CD4-positive, alpha-beta T cell treated with Interleukin-2 at 100 ng/mL for 4 hours (primary cell): ENCODE measurements at regions not wholly inside any gene's neighbourhood (a gene's known extent, or its start where the extent isn't known, plus 50 kb on each side); places are given as distances from the start of the nearest gene placed in this dataset.

ENCODE experiments used
- DNase-seq: peaks from one replicate; pipeline ENCODE4 v3.0.0-alpha.2; 2020; ENCODE audit warnings: low spot score

DNA sequence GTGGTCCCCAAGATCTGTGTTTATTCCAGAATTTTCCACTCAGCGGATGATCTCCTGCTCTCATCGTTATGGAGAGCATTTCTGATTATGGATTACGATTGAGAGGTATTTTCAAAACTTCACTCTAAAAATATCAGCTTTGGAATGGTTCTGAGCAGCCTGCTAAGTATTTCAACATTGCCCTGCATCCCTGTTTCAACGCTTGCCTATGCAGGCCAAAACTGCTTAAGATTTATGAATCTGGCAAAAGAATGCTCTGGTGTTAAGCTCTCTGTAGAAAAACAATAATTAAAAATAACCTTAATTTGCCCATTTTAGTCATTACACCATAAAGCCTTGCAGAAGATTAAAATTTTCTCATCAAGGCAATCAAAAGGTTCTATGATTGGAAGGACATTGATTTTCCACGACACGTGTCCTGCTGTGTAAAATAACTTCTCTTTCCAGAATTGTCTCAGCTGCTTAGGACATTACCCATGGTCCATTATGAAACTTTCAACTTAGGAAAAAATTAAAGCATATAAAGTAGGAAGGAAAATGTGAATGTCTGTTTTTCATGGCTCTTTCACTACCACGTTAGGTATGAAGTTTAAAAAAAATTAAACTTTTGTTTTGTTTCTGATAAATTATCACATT lies 229.9 kb downstream of the ACKR3 start:
- no peak for DNase-seq

DNA sequence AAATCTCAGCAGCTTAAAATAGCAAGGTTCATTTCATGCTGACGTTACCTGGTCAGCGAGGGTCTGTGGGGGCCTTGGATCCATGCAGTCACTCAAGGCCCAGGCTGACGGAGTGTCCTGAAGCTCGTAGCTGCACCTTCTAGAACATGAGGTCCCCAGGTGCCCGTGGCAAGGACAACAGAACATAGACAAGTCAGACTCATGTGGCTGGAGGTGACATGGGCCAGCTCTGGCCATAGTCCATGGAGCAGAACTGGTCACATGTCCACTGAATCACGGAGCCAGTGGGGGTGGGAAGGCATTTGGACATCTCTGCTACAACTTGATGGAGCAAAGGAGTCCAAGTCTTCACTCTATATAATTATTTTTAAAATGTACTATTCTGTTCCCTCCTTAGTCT lies 233.2 kb downstream of the ACKR3 start:
- no peak for DNase-seq

DNA sequence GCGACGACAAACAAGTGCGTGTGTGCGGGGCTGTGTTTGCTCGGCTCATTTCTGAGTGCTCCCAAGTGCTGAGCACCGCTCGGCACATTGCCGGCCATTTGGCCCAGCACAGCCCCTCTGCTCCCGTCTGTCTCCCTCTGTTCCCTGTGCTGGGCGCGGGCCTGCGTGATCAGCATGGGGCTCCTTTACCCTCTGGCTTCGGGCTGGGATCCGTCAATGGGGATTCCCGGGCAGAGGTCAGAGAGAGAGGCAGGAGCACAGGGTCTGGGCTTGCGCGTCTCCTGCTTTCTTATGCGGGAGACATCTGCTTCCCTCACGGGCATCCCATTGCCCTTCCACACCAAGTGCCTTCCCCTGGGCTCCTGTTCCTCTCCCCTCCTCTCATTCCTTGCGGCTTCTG lies 234.0 kb downstream of the ACKR3 start:
- no peak for DNase-seq

DNA sequence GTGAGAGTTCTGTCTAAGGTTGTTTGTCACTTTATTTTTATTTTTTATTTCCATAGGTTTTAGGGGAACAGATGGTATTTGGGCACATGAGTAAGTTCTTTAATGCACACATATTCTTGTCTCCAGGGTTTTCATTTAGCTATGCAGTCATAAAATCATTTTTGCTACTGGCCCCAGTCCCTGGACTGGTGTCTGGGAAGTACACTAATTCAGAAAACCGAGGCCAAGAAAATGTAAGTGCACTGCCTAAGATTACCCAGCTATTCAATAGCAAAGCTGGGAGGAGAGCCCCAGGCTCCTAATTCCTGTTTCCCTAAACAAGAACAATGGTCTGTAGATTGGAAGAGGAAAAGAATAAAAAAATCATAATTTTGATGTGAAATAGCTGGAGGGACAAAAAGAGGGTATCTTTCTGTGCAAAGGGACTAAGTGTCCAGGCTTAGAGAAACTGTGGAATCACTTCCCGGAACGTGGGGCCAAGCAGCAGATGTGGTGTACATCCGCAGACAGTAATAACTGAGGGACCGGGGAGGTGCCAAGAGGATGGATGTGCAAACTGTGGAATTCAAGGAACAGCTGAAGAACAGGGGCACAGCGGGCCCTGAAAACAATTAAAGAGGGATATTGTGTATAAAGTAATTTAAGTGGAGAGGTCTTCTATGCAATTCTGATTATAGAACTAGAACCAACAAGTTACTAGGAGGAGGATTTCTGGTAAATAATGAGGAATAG lies 236.3 kb downstream of the ACKR3 start:
- DNase-seq: no peak

DNA sequence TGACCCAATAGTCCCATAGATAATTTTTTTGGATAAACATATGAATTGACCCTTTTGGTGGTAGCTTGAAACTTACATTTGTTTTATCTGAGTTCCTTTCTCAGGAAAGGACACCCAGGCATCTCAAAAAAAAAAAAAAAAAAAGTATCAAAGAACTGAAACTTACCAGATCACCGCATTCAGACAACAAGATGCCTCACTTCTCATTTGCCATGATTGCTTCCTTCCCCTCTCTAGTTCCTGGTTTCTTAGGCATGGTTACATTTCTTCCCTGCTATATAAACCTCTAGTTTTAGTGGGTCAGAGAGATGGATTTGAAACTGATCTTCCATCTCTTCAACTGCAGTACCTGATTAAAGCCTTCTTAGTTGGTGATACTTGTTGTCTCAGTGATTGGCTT lies 240.1 kb downstream of the ACKR3 start:
- DNase-seq: no peak

DNA sequence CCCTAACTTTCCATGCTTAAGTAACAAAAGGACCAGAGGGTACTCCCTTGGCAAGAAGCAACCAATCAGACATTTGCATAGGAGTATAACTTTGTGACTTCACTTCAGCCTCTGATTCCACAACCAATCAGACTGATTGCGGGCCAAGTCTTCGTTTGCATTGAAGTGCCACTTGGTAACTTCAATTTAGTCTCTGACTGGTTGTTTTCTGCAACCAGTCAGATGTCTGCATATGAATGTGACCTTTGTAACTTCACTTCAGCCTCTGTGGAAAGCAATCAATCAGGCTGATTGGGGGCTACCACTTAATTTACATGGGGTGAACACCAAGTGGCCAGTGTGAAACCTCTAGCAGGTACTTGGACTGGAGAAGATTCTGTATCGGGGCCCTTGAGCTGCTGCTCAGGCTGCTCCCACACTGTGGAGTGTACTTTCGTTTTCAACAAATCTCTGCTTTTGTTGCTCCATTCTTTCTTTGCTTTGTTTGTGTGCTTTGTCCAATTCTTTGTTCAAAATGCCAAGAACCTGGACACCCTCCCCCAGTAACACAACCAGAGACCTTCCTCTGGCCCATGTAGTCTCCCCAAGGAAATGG lies 241.5 kb downstream of the ACKR3 start:
- DNase-seq: no peak

DNA sequence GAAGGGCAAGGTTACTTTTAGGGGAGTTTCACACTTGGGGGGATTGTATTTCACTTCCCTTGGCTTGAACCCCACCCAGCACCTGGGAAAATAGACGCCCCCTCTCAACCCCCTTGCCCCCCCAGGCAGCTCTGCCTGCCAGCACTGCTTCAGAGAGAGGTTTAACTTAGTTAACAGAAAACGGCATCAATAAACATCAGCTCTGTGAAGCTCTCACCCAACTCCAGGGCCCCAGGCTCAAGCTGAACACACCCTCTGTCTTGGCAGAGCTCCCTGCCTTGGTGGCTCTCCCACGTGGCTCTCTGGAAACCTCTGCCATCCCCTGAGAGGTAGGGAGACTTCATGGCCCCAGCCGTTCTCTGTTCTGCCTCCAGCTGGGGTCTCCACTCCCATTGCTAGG lies 244.1 kb downstream of the ACKR3 start:
- DNase-seq: no peak

DNA sequence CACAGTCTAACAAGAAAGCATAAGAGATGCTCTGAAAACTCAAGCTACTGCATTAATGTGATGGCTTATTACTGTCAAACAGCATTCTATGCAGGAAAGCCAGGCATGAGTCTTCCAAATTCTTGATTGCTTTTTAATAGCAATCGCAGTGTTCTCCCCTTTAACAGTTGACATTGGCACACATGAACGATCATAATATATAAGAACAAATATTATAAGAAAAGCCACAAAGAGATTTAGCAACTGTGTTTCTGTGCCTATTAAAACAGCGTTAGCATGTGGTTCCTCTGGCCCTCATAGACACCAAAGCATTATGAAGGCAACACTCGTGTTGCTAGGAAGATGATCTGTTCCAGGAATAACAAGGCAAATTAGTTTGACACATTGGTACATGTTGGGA lies 245.0 kb downstream of the ACKR3 start:
- DNase-seq: no peak

DNA sequence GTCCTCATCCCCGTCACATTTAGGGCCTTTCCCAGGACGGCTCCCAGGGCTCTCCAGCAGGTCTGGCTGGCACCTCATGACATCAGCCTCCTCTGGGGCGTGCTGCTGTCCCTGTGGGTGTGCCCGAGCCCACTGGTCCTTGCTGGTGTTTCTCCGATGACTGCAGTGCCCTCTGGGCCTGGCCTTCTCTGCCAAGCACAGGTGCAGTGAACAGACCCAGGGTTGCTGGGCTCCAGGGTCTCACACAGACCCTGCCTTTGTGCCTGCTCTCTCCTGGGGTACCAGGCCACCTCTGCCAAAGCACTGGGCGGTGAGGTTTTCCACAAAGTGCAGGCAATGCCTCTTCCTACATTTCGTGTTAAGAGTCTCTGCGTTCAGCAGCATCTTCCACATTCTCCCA lies 246.1 kb downstream of the ACKR3 start:
- no peak for DNase-seq

DNA sequence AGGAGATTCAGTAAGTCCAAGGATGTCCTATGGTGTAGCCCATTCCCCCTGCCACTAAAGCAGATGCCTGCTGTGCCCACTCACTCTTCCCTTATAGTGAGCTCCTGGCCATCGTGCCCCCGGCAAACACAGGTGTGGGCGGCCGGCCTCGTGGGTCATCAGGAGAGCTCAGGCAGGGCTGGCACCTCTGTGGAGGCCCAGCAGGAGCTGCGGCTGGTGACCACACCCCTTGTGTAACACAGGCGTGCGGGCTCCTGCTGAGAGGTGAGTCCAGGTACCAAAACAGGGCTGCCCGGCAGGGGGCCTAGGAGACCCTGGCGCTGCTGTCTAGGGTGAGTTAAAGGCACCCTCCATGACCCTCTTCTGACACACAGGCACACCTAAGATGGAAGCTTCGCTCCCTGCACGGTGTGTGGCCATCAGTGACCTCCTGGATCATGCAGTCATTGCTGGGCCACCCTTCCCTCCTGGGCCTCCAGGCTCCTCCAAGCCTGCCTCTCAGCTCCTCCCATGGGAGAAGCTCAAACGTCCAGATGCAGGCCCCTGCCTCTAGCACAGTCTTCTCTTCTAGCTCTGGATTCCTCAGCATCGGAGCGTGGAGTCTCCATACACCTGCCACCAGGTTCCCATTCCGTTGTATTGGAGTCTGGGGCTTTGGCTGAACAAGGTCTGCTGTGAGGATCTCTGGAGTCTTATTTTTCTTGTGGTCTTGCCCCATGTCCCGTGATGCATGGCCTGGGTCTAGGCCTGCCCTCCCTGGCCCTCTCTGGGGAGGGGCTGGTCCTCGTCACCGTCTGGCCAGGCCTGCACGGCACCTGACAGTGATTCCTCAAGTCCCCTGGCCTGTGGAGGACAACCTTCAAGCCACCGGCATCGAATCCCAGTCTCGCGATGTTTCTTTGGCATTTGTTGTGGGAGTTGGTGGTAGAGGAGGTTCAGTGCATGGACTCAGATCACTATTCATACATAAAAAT lies 246.9 kb downstream of the ACKR3 start:
- DNase-seq: no peak

DNA sequence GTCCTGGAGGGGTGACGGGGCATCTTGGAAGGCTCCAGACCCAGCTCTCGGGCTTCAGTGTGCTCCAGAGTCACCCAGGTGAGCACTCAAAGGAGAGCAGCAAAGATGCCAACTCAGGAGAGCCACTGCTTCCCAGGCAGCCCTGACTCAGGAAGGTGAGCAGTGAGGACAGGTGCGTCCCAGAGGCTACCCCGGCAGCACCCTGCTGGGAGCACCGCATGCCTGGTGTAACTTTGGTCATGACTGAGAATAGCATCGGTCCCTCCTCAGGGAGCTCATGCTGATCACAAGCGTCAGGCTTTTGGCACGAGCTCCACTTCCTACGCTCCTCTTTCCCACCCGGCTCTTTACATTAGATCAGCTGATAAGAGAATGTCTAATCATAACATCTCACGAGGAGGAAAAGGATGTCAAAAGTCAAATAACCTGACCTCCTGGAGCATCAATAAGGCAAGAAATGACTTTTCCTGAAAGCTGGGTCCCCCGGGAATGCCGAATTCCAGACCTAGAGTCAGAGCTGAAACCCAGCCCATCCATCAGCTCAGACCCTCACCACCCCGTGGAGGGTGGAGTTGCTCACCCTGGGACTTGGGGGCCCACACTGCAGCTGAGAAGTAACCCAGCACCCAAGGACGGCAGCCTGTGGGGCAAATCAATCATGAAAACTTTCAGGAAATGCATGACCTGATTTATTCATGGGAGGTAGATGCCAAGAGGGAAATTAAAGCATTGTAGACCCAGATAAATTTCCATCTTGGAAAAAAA lies 248.8 kb downstream of the ACKR3 start:
- no peak for DNase-seq

DNA sequence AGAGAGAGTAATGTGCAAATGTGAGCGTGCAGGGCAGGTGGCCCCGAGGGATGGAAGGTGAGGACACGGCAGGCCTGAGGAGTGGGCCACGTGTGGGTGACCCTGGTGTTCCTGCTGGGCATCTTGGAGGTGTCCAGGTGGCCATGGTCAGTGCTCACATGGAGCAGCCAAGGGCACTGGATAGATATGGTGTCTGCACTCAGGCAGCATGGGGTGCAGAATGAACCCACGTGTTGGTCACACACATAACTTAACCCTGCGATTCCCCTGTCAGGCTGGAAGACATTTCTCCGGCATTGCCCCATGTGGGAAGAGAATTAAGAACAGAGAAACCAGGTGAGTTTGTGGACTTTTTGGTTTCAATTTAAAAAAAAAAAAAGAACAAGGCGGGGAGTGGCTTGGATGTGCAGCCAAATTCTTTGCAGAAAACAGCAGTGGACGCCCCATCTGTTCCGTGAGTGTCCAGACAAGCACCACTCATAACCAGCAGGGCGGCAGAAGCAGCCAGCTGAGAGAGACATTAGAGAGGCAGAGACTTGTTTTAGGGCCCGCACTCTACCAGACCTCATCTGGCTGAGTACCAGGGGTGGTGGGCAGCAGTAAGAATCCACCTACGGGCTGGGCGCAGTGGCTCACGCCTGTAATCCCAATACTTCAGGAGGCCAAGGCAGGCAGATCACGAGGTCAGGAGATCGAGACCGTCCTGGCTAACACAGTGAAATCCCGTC lies 249.8 kb downstream of the ACKR3 start:
- no peak for DNase-seq

DNA sequence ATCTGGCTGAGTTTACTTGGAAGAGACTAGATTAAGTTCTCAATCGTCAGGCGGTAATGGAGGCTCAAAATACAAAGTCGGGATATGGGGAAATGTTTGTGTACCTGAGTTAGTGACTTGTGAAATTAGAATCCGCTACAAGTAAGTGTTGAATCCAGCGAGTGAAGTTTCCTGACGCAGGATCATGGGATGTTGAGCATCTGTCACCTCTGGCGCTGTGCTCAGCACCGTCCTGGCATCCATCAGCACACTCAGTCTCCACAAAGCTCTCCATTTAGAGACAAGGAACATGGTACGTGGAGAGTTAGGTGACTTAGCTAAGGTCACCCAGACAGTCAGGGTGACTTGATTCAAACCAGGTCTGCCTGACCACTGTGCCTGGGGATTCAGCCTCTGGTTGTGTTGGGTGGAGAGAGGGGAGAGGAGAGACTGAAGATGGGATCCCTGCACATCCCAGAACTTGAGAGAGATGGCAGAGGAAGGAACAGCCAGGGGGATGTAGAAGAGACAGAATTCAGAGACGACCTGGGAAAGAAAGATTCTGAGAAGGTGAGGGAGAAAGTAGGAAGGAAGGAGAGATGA lies 251.2 kb downstream of the ACKR3 start:
- no peak for DNase-seq

DNA sequence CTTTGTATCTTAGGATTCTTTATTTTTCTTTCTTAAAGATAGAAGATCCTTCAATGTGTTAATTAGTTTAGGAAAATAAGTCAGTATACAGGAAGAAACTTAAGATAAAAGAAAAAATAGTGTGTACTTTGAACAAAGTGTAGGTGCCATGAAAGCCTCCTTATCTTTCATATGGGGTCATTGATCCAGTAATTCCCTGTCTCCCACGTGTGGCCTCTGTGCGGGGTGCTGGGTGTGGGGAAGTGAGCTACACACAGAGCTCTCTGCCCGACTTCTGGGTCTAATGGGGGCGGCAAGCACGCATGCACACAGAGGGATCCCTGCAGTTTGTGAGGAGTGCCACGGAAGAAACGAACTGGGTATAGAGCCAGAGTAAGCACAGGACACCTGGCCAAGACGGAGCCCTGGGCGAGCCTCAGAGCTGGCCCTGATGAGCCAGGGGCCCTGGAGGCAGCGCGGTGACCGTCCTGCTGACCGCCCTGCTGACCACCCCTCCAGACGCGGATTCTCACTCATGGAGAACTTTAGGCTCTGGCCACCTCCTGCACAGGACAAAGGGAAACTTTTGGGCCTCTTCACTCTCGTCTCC lies 253.5 kb downstream of the ACKR3 start:
- no peak for DNase-seq

DNA sequence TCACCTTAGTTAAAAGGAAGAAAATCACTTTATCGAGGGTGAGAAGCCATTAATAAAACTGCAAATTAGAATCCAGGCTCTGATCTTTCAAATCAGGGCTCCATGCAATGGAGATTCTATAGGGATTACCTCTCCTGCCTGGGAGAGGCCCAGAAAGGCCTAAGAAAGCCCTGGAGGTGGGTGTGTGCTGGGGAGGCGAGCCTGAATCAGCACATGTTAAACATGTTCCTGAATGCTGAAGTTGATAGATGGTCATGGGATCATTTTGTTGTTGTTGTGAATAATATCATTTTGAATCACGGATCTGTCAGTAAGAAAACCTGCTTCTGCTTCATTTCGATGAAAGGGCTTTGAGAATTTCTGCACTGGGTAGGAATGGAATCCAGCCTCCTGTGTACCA lies 254.3 kb downstream of the ACKR3 start:
- DNase-seq: no peak

DNA sequence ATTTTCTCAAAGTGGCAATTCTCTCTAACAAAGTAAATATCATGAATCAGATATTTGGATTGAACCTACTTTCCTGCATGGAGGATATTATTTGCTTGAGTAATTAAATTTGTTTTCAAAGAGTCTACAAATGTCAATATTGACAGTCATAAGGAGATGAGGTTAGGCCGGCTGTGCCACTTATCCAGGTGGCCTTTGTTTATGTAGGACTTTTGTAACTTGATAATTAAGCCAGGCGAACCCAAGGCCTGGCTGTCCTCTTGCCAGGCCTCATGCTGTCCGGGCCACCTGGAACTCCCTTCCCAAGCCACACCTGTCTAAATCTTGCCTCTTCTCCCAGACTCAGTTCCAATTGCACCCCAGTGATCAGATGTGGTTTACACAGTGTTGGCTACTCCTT lies 255.2 kb downstream of the ACKR3 start:
- no peak for DNase-seq

DNA sequence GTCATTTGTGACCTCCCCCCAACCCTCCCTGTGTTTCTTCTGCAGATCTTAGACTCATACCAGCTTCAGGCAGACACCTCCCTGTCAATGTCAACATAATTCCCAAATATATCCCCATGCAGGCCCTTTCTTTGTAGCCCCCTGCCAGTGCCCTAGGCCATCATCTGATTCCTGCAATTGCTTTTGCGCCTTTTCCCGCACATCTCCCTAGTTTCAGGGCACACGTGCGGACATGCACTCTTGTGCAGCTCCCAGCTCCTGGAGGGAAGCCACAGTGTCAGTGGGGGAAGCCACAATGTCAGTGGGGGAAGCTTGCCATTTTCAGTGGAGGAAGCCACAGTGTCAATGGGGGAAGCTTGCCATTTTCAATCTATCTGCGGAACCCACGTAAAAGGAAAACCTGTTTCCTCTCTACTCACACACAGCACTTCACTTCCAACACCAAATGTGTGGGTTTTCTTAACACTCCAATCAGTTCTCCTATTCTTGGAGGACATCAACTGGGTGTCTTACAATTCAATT lies 256.4 kb downstream of the ACKR3 start:
- no peak for DNase-seq

DNA sequence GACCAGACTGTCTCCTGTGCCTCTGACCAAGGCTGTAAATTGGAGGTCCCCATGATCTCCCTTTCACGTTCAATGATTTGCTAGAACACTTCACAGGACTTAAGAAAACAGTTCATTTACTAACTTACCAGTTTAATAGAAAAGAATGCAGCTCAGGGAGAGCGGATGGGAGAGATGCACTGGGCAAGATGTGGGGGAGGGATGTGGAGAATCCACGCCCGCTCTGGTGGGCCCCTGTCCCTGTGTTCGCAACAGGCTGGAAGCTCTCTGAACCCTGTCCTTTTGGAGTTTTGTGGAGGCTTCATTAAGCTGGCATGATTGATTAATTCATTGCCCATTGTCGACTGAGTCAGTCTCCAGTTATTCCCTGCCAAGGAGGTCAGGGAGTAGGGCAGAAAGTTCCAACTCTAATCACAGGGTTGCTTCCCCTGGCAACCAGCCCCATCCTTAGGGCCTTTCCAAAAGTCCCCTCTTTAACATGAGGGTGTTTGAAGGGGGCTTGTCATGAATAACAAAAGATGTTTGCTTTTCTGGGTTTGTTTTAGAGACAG lies 257.1 kb downstream of the ACKR3 start:
- no peak for DNase-seq

DNA sequence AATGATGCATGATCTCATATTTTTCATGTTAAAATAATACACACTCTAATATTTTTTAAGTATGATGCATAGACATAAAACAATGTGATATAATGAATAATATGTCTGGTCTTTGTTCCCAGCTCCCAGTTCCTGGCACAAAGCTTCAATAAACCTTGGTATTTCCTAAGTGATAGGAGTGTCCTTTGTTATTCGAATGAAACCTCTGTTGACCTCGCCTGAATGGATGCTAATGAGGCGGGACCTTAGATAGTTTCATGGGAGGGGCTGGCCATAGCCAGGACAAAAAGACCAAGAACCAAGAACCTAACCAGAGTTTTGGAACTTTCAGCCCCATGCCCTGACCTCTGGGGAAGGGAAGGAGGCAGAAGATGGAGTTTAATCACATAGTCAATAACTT lies 257.7 kb upstream of the COPS8 start:
- no peak for DNase-seq

DNA sequence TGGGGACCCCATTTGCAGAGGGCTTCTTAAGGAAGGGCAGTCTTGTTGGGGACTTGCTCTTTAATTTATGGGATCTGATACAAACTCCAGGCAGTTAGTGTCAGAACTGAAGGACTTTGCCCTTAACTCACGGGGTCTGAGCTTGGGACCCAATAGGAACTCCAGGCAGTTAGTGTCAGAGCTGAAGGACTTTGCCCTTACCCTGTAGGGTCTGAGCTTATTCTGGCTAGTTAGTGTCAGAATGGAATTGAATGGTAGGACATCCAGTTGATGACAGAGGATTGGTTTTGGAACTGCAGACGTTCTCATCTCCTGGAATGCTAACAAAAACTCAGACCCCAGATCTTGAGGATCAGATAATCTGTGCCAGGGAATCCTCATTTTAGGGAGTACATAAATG lies 256.9 kb upstream of the COPS8 start:
- no peak for DNase-seq
